ENCODE measurements at regions not wholly inside any gene's neighbourhood (a gene's known extent, or its start where the extent isn't known, plus 50 kb on each side); places are given as distances from the start of the nearest gene placed in this dataset.

DNA sequence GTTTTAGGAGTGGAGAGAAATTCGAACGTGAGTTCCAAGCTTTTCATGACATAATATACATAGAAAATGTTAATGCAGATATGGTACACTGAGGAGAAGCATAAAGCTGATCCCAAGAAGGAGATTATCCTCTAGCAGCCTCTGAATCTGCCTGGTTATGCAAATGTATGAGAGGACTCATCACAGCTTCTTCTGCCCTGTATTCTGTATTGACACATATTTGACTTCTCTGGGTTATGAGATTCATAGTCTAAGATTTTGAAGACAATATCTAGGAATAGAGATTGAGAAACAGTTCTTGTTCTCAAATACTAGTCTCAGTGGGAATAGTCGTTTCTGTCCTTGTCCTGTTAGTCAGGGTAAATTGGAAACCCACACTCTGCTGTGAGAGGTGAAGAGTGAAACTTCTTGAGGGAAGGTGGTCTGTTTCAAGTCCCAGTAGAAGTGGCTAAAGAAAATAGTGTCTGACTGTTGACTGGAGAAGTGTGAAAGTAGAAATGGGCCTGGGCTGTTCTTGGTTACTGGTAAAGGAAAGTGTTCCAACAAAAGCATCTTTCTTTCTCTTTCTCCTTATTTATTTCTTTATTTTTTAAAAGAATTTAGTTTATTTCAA lies 1356.6 kb downstream of the SLITRK5 start (continued):
- TF ChIP-seq ZBTB33 (CRISPR knock-in tag; IDR thresholded peaks at IDR 0.05) (no peak), NFYB (IDR thresholded peaks at IDR 0.05; ENCODE audit: extremely low read depth, insufficient read length) (no peak), ZNF445 (CRISPR knock-in tag; IDR thresholded peaks at IDR 0.05; ENCODE audit: low read depth) (no peak), MLLT1 (IDR thresholded peaks at IDR 0.05) (no peak)
- TF ChIP-seq, protein P1, sequence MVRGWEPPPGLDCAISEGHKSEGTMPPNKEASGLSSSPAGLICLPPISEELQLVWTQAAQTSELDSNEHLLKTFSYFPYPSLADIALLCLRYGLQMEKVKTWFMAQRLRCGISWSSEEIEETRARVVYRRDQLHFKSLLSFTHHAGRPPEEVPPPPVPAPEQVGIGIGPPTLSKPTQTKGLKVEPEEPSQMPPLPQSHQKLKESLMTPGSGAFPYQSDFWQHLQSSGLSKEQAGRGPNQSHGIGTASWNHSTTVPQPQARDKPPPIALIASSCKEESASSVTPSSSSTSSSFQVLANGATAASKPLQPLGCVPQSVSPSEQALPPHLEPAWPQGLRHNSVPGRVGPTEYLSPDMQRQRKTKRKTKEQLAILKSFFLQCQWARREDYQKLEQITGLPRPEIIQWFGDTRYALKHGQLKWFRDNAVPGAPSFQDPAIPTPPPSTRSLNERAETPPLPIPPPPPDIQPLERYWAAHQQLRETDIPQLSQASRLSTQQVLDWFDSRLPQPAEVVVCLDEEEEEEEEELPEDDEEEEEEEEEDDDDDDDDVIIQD (CRISPR knock-in tag; IDR thresholded peaks at IDR 0.05), result no peak
- TF ChIP-seq, protein P2, sequence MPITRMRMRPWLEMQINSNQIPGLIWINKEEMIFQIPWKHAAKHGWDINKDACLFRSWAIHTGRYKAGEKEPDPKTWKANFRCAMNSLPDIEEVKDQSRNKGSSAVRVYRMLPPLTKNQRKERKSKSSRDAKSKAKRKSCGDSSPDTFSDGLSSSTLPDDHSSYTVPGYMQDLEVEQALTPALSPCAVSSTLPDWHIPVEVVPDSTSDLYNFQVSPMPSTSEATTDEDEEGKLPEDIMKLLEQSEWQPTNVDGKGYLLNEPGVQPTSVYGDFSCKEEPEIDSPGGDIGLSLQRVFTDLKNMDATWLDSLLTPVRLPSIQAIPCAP (CRISPR knock-in tag; IDR thresholded peaks at IDR 0.05; ENCODE audit: borderline replicate concordance), result no peak

Data from K562 (cell line).